ENCODE measurements at regions not wholly inside any gene's neighbourhood (a gene's known extent, or its start where the extent isn't known, plus 50 kb on each side); places are given as distances from the start of the nearest gene placed in this dataset.

DNA sequence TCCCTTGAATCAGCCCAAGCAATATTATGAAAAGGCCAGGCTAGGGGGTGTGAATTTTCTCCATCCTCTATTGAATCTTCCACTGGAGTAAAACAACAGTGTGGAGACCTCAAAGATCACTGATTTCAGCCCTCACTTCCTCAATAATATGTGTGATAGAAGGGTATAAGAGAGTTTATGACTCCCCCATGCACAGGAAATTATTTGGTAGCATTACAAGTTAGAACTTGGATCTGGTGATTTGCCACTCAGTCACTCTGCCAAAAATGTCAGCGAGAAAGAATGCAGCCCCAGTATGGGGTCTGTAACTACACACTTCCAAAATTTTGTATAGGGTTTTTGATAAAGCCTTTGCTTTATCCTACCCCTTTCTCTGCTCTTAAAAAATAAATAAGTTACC, 81.0 kb upstream of the KCNMB2 start:
- TF ChIP-seq SAP30 (IDR thresholded peaks at IDR 0.05; ENCODE audit: insufficient read depth, insufficient replicate concordance, low read length) (no peak), HDAC6 (IDR thresholded peaks at IDR 0.05; ENCODE audit: low read depth, low read length) (no peak), RAD21 (IDR thresholded peaks at IDR 0.05 in 1 of 2, conservative IDR thresholded peaks at IDR 0.05 in 1 of 2; ENCODE audit: low read depth in 2 of 2, low read length in 2 of 2) (no peak)
- TF ChIP-seq, protein P1, sequence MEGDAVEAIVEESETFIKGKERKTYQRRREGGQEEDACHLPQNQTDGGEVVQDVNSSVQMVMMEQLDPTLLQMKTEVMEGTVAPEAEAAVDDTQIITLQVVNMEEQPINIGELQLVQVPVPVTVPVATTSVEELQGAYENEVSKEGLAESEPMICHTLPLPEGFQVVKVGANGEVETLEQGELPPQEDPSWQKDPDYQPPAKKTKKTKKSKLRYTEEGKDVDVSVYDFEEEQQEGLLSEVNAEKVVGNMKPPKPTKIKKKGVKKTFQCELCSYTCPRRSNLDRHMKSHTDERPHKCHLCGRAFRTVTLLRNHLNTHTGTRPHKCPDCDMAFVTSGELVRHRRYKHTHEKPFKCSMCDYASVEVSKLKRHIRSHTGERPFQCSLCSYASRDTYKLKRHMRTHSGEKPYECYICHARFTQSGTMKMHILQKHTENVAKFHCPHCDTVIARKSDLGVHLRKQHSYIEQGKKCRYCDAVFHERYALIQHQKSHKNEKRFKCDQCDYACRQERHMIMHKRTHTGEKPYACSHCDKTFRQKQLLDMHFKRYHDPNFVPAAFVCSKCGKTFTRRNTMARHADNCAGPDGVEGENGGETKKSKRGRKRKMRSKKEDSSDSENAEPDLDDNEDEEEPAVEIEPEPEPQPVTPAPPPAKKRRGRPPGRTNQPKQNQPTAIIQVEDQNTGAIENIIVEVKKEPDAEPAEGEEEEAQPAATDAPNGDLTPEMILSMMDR (IDR thresholded peaks at IDR 0.05; ENCODE audit: control extremely low read depth in 1 of 3, insufficient read depth in 1 of 3, low read depth in 1 of 3, low read length in 3 of 3): no peak
- TF ChIP-seq, protein P2, sequence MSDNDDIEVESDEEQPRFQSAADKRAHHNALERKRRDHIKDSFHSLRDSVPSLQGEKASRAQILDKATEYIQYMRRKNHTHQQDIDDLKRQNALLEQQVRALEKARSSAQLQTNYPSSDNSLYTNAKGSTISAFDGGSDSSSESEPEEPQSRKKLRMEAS (IDR thresholded peaks at IDR 0.05): no peak
